Stimulated activated CD4-positive, alpha-beta T cell treated with anti-CD3 and anti-CD28 coated beads, Interleukin-4, amount 100 ng/mL, for 24 hours (primary cell): ENCODE measurements at regions not wholly inside any gene's neighbourhood (a gene's known extent, or its start where the extent isn't known, plus 50 kb on each side); places are given as distances from the start of the nearest gene placed in this dataset.
"Not testable (repeated sequence)": the region's sequence is repeated elsewhere in the genome, so short reads cannot be mapped to it uniquely, and the experiment has no call there.

ENCODE experiments used
- DNase-seq: peaks from one replicate; pipeline ENCODE4 v3.0.0-alpha.2; 2020

DNA sequence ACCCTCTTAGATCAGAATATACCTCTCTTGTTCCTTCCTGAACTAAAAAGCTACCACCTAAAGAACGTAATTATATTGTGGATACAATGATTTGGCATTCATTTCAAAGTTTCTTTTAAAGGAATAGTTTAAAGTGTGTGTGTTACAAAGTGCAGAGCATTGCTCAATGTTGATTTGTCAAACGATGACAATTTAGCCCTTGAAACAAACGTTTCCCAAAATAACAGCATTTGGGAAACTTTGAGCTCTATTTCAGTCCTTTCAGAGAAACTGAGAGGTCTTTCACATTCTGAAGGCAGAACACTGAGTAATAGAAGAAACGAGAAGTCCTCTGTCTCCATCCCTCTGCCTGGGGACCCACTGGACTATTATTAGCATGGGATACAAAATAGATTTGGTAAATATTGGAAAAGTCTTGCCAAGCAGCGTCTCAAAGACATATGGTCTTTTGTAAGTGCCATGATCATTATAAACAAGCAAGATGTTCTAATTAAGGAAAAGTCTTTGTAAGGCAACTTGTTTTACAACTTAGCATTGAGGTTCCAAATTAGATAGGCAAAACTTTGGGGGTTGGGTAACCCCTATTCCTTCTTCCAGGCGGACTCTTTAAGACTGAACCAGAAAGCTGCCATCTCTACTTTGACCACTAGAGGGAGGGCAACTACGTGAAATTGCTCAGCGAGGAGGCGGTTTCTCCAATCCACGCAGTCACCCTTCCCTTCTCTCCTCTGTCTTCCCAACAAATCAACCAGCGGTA is 208.8 kb downstream of the RNF144B start:
- DNase-seq = peak; percentile 54

DNA sequence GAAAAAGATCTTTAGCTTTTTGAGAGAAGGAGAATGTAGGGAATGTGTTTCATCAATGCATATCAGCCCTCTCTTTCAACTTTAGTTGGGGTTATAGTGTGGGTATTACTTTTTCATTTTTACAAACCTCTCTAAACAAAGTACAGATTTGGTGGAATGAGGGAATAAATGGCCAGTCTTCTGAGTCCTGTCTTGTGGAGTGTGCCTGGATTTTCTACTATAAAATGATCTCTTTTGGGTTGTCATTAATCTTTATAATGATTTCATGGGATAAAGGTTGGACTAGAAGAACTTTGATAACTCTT is 209.3 kb downstream of the RNF144B start:
- no peak for DNase-seq

DNA sequence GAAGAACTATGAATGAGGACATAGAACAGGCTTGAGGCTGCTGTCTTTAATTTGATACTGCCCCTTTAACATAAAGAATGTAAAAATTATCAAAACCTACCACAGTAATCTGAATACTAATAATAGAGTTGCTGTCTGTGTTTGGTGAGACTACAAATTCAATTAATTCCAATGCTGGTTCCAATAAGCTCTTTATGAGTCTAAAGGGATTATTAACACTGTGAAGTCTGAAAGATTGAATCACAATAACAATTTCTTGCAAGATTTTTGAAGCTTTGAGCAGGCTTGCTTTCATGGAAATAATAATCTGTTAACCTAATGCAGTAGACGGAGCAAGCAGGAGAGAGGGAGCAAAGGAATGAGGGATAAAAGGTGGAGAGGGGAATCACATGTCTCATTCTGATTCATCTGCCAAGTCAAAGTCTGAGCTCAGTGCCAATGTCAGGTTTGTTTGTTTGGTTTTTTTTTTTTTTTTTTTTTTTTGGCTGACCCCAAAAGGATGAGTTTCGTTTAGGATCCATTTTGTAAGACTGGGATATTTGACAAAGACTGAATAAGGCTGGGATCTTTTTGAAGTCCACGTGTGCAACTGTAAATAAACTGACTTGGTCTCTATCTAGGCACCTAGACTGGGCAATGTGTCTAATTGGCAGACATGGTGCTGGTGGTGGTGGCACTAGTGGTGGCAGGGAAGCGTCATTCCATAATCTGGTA is 211.6 kb downstream of the RNF144B start:
- DNase-seq = no peak

DNA sequence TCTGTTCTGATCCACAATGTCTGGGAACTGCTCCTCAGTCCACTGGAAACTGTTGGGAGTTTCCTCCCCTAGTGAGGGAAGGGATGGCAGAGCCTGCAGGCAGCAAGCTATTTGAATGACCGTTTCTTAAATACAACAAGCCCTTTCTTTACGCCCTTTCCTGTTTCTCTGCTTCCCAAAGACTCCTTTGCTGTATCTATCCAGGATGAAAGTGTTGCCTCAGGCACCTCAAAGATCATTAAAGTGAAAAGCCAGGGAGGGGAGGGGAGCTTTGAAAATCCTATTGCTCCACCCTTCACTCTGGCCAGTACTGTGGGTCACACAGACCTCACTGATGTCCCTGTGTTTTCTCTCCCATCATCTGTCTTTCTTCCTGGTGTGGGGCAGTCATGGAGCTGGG is 213.1 kb downstream of the RNF144B start:
- no peak for DNase-seq

DNA sequence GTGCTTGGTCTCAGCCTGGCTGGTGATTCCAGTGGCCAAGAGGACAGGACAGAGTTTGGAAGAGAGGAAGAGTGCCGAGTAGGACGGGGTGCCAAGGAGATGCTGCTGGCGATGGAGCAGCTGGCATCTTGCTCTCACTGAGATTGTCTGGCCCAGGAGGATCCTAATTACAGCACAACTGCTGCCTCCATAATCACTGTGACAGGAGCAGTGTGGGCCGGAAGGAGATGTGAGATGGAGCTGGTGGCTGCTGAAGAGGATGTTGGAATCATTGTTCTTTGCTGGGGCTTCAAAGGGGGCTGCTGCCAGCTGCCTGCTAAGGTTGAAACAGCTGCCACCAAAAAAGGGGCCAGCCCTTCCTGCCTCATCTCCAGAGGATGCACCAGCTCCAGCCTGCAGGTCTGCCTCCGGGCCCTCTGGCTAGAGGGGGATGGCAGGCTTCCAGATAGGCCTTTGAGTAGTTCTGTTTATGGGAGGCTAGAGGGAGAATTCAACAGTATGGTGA is 214.4 kb downstream of the RNF144B start:
- no peak for DNase-seq

DNA sequence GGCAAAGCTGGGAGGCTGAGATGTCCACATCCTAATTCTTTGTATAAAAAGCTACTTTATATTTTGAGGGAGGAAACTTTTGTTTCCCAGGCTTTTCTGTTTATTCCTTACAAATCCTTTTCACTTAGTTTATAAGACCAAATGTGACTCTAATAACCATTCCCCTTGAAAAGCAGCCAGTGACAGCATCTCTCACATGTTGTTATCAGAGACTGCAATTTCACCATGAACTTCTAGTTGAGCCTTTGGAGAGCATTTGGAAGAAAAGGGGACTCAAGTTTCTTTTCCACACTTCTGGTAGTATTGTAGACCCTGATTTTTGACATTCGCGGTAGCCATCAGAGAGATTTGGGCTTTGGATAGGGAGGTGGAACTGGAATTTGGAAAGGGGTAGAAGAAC is 215.8 kb downstream of the RNF144B start:
- DNase-seq = no peak

DNA sequence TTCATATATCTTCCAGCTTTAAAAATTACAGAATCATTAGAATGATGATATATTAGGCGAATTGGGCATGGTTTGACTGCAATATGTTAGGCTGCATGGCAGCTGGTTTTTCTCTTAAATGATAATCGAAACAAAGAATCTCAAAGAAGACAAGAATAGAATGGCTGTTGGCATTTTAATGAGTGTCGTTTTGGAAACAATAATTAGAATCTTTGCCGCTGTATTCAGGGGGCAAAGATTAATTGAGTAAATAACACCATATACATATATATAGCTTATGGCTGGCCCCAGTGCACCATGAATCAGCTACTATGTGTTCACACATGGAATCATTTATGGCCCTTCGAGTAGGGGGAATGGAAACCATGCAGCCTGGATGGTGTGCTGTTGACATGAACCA is 216.2 kb downstream of the RNF144B start:
- no peak for DNase-seq

DNA sequence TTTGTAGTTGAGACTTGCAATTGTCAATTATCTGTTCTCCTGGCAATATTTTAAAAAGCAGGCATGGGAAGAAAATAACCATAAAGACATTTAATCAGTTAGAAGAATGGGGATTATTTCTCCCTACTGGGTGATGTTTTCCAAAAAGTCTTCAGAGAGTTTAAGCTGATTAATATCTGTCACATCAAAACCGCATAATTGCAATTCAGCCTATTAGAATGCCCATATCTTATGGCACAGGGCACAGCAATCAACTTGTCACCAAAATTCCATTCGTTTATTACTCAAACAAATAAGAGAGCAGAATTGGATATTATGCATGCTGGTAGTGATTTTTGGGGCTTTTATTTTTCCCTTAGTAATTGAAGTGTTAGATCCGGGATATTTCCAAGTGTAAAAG is 218.7 kb downstream of the RNF144B start:
- no peak for DNase-seq

DNA sequence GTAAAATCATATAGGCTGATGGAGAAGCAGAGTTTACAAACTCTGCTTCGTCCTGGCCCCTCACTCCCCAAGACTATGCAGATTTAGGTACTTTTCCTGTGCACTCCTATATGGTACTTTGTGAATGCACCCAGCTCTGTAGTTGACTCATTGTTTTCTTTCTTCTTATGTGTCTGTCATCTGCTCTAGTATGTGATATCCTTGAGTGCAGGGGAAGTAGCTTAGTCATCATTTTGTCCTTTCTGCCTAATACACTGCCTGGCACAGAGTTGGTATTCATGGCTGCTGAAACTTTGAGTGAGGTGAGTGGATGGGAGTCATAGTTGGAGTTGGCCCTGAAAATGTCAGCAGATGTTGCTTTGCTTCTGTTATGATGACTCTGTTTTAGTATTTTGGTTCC is 222.6 kb downstream of the RNF144B start:
- DNase-seq = no peak

DNA sequence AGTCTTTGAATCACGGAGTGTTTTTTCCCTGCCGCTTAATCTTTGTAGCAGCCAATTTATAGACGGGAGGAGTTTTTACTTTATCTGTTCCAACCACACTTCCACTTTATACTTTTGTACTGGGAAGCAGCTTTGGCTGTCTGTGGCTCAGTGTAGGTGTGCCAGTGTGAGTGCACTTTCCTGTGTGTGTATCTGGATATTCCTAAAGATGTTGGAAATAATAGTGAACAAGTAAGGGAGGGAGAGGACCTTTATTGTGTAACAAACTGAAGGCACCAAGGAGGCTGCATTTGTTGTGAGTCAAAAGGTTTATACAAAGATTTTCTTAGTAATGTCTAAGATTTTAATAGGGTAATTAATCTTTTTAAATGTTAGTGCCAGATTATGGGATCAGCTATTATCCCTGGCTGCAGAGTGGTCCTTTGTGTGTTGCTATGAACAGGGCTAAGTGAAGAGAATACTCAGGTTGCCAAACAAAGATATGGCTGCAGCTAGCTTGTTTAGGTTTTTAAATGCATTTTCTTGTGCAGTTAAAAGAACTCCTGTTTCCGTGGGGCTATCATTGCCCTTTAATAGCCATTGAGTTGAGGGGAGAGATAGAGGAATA is 226.3 kb downstream of the RNF144B start:
- DNase-seq = no peak

DNA sequence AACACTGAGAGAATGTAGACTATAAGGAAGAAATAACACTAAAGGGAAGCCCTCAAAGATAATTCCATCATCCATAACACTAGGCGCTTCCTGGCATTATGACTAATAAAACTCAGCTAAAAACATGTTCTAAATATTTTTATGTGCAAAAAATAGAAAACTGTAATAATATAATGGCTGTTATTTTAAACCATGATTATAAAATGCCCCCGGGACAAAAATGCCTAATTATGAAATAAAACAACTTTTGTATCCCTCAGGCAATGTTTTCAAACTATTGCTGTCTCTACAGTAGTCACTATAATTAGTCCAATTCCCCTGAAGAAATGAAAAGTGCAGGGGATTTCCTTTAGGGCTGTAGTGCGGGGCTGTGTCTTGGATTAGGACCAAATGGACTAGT is 242.4 kb downstream of the RNF144B start:
- no peak for DNase-seq

DNA sequence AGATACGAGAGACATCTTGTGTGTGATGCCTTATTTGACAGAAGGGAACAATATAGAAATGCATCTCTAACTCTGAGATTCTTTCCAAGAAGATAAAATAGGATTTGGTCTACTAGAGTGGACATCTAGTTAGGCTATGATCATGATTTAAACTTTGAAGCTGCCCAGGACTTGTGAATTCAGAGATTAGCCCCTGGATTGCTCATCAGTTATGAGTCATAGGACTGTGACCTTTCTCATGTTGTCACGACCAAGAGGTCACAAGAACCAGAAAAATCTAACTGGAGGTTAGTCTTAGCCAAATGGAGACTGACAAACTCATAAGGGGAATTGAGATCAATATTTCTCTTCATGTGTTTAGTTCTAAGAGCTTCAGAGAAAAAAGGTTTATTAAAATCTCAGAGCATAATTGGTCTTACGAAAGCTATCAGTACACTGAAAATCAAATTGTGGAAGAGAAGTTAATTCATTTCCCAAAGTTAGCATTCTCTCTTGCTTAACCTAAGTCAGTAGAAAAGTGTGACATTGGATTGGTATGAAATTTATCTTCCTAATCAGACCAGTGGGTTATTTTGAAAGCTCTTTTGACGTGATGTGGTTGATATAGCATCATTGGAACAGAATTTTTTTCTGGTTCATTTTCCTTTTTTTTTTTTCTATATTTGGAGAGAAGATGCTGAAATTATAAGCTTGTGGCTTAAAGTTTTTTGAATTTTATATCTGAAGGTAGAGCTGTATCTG is 245.7 kb downstream of the RNF144B start:
- DNase-seq = no peak

DNA sequence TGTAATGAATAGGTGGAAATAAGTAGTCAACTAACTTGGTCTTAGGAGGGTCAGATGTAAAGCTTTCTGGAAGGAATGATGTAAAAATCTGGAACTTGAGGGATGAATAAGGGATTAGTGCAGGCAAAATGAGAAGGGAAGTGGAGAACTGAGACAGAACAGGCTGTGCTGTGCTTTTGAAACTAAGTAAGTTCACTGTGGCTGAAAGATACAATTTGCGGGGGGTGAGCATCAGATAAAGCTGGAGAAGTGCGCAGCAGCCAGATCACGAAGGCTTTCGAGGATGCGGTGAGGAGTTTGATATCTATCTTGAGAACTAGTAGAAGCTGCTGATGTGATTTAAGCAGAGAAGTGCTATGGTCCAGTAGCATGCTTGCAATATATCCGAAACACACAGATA is 247.8 kb downstream of the RNF144B start:
- no peak for DNase-seq

DNA sequence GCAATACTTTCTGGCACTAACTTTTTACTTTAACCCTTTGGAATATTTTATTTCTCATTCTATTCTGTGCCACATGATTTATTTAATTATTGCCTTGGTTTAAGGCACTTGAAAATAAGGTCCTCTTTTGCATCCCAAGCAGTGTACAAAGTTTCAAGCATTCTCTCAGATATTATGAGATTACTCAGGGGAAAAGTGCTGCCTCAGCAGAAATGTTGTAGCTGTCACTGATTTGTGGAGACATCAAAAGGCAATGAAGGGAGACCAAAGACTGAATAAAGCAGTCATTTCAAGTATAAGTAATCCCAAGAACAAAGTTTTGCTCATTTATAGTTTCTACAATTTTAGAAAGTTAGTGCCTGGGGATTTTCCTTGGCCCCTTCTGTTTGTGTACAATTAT is 253.0 kb downstream of the RNF144B start:
- no peak for DNase-seq

DNA sequence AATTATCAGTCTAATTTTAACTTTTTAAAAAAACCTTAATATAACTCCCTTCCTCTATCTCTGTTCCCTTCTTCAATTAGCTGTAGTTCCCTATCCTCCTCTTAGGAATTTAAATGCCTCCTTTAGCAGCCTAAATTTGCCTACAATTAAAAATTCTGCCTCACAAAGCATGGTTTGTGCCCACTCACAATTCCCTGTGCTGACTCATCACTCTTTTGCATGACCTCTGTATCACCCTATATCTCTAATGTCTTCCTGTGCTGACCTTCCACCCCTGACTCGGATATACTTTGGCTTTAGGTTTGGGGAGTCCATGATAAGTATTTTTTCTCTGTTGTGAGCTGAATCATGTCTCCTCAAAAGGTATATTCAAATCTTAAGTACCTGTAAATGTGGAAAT is 253.6 kb downstream of the RNF144B start:
- DNase-seq = no peak

DNA sequence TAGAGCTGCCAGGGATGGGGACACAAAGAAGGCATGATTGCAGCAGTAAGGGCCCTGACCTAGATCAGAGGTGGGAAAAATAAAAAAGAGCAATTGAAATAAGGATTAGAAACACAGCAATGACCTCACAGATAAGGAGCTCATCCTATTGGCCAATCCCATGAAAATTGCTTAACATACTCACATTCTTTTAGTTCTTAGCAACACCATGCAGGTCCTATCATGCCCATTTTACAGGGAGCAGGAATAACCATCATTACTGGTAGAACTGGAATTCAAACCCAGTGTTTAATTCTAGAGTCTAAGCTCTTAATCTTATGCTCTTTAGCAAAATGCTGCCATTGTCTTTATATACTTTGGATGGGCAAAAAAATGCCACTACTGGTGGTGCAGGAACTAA is 267.7 kb downstream of the RNF144B start:
- DNase-seq = no peak

DNA sequence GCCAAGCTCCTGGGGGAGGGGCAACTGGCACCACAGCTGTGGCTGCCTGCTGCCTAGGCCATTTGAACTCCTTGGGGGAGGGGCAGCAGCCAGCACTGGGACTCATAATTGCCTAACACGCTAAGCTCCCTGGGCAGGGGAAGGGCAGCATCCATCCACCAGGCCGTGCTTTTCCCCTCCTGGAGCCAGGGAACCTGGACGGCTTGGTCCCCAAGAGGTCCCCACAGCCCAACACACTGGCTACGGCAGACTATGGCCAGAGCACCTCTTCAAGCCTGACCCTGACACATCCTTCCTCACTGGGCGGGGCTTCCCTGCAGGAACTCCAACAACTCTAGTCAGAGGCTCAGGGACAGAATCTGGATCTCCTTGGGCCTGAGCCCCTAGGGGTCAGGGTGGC is 269.4 kb downstream of the RNF144B start:
- DNase-seq = no peak

DNA sequence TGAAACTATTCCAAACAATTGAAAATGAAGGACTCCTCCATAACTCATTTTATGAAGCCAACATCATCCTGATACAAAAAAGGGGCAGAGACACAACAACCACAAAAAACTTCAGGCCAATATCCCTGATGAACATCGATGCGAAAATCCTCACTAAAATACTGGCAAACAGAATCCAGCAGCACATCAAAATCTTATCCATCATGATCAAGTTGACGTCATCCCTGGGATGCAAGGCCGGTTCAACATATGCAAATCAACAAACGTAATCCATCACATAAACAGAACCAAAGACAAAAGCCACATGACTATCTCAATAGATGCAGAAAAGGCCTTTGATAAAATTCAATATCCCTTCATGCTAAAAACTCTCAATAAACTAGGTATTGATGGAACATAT is 272.8 kb downstream of the RNF144B start:
- DNase-seq = not testable (repeated sequence)

DNA sequence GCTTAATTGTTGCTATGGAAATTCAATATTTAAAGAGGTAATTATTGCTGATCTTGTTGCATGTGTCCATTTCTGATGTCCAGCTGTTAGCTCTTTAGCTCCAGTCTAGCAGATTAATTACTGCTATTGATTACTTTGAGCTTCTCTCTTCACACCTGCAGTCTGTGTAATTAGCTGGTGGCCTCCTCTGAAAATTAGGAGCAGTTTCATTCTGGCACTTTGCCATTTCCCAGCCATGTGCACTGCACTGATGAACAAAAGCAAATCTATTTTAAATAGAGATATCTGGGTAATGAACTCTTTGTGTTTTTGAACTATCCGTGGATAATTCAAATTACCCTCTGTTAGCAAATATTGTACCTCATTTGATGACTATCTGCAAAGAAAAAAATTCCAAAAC is 275.9 kb downstream of the RNF144B start:
- no peak for DNase-seq

DNA sequence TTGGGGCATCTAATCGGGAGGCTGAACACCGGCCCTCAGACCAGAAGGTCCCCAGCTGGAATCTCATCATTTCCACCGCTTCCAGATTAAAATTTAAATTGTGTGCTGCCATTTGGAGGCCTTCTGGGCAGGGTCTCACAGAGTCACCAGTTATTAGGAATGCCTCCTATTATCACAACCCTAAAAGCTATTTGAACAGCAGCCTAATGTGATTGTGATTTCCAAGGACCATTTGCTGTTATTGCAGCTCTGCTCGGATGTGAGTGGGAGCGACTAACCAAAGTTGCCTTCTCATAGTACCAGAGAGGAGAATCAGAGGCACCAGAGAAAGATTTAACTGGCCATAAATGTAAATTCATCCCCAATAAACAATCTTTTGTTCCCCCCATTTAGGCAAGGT is 277.3 kb downstream of the RNF144B start:
- DNase-seq = no peak

DNA sequence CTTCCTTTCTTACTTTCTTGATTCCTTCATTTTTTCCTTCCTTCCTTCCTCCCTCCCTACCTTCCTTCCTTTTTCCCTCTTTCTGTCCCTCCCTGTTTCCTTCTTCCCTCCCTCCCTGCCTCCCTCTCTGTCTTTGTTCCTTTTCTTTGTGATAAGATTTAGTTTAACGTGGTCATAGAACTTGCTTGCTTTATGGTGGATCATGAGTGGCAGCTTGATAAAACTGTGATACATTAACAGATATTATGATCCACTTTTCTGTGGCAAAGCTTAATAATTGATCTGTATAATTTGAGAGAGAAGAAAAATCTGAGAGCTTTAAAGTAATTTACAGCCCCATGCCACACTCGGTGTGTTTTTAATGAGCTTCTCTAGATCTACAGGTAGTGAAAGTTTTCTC is 280.5 kb downstream of the RNF144B start:
- DNase-seq = no peak

DNA sequence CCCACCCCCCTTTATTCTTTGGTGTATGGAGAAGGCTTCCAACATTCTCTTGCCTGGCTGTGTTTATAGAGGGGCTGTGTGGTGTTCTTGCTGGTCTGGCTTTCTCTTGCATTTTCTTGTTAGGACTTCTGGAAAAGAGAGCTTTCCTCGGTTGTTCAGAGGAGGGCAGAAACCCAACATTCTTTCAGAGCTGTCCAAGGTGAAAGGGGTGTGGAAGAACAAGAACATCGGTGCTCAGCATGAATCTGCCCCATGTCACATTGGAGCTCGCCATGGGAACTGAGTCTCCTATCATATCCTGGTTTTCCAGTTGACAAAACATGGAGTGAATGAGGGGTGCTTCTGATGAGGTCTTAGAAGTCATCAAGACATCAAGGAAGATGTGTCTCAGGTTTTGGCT is 281.8 kb downstream of the RNF144B start:
- DNase-seq = no peak

DNA sequence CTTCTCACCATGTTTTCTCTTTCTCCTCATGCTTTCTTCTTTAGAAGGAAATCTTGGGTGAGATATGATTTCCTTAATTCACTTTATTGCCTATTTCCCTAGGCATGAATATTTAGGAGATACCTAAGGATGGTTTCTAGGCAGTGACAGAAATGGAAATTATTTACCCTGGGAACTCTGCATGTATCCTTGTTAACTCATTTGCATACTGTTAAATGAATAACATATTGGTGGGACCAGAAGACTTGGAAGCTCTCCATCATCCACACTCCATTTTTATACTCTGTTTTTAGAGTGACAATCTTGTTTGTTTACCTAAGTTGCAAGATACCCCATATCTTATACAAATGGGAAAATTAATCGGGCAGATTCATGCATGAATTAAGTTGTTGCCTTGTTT is 285.7 kb downstream of the RNF144B start:
- DNase-seq = no peak

DNA sequence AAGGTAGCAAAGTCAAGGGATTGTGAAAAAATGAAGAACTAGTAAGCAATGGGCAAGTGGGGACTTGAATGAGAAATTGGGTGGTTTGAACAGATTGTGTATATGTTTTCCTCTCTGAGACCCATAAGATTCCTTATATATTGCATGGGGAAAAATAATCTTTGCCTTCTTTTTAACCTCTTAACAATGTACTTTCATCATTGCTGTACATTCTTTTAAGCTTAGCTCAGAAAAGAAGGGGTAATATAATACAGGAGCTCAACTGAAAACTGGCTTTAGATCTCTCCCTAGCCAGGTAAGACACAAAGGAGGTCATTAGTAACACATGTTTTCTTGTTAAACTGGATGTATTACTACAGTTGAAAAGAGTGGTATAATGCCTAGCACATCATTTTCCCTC is 287.2 kb downstream of the RNF144B start:
- DNase-seq = no peak
